A673 (cell line): ENCODE measurements at regions not wholly inside any gene's neighbourhood (a gene's known extent, or its start where the extent isn't known, plus 50 kb on each side); places are given as distances from the start of the nearest gene placed in this dataset.

Experiments
- EZH2 ChIP-seq: fragments of 200-600 bp; sonication (generic); IDR thresholded peaks from 2 replicates; pipeline ENCODE4 v1.6.1; 2017; ENCODE audit warnings: borderline replicate concordance, low read depth, mild to moderate bottlenecking, mixed read lengths, antibody characterized with exemption, low read length; ENCODE audit not compliant: poor library complexity, severe bottlenecking
- TF ChIP-seq, protein P1 (sequence below): fragments of 300-800, 200-600 bp; sonication (generic); conservative IDR thresholded peaks from 2 replicates; pipeline ENCODE4 v1.5.1; 2017; ENCODE audit warnings: low read depth, mild to moderate bottlenecking, antibody characterized with exemption, low read length, moderate library complexity, mixed read lengths

DNA sequence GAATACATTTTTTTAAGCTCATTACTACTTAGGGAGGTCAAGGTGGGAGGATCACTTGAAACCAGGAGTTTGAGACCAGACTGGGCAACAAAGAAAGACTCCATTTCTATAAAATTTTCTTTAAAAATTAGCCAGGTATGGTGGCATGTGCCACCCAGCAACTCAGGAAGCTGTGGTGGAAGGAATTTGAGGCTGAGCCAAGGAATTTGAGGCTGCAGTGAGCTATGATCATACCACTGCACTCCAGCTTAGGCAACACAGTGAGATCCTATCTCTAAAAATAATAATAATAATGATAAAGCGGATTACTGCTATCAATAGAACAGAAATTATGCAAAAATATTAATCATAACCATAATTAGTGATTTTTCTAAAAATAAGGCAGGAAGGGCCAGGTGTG lies 170.3 kb downstream of the COPRS start:
- TF ChIP-seq, protein P1, sequence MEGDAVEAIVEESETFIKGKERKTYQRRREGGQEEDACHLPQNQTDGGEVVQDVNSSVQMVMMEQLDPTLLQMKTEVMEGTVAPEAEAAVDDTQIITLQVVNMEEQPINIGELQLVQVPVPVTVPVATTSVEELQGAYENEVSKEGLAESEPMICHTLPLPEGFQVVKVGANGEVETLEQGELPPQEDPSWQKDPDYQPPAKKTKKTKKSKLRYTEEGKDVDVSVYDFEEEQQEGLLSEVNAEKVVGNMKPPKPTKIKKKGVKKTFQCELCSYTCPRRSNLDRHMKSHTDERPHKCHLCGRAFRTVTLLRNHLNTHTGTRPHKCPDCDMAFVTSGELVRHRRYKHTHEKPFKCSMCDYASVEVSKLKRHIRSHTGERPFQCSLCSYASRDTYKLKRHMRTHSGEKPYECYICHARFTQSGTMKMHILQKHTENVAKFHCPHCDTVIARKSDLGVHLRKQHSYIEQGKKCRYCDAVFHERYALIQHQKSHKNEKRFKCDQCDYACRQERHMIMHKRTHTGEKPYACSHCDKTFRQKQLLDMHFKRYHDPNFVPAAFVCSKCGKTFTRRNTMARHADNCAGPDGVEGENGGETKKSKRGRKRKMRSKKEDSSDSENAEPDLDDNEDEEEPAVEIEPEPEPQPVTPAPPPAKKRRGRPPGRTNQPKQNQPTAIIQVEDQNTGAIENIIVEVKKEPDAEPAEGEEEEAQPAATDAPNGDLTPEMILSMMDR = no peak
- no peak for TF ChIP-seq EZH2
